ENCODE measurements at regions not wholly inside any gene's neighbourhood (a gene's known extent, or its start where the extent isn't known, plus 50 kb on each side); places are given as distances from the start of the nearest gene placed in this dataset.

- no peak for TF ChIP-seq CTCF (IDR thresholded peaks at IDR 0.05)
- TF ChIP-seq POLR2A (IDR thresholded peaks at IDR 0.05), result no peak
These were observed 83.4 kb upstream of the ZNF169 start for GRCh38 chr9:94175669-94176068.
